ENCODE measurements at regions not wholly inside any gene's neighbourhood (a gene's known extent, or its start where the extent isn't known, plus 50 kb on each side); places are given as distances from the start of the nearest gene placed in this dataset.

DNA sequence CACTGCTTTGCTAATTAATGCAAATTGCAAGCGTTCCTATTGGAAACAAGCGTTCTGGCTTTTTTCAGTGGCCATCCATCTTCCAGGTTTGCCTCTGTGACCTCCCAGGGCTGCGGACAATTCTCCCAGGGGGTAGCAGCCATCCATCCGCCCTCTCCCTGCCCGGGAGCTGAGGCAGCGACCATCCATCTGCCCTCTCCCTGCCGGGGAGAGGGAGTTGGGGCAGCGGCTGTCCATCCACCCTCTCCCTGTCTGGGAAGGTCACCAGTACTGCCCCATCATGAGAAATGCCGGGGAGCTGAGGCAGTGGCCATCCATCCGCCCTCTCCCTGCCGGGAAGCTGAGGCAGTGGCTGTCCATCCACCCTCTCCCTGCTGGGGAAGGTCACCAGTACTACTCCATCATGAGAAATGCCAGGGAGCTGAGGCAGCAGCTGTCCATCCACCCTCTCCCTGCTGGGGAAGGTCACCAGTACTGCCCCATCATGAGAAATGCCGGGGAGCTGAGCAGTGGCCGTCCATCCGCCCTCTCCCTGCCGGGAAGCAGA lies 394.7 kb downstream of the BRD1 start:
- 20 to 41% (median 29%) methylated on average over 5 to 12 of the region's 15 CpGs for WGBS, 3 donors
- H3K4me1 ChIP-seq (ENCODE audit: insufficient read depth): no peaks in the 10 kb centered on the region
- H3K9me3 ChIP-seq: no peaks in the 10 kb centered on the region
- no peaks in the 10 kb centered on the region for H3K36me3 ChIP-seq
- H3K4me3 ChIP-seq: no peak overlapping the region
- DNase-seq: no peak
- TF ChIP-seq EP300 (IDR thresholded peaks at IDR 0.05) (no peak), POLR2A (IDR thresholded peaks at IDR 0.05) (no peak)
- TF ChIP-seq, protein P1, sequence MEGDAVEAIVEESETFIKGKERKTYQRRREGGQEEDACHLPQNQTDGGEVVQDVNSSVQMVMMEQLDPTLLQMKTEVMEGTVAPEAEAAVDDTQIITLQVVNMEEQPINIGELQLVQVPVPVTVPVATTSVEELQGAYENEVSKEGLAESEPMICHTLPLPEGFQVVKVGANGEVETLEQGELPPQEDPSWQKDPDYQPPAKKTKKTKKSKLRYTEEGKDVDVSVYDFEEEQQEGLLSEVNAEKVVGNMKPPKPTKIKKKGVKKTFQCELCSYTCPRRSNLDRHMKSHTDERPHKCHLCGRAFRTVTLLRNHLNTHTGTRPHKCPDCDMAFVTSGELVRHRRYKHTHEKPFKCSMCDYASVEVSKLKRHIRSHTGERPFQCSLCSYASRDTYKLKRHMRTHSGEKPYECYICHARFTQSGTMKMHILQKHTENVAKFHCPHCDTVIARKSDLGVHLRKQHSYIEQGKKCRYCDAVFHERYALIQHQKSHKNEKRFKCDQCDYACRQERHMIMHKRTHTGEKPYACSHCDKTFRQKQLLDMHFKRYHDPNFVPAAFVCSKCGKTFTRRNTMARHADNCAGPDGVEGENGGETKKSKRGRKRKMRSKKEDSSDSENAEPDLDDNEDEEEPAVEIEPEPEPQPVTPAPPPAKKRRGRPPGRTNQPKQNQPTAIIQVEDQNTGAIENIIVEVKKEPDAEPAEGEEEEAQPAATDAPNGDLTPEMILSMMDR (IDR thresholded peaks at IDR 0.05): no peak
- H3K27ac ChIP-seq: no peak overlapping the region
- intact Hi-C loops (cut with DNase I): no loop called here
- H3K27me3 ChIP-seq: no peaks in the 10 kb centered on the region

DNA sequence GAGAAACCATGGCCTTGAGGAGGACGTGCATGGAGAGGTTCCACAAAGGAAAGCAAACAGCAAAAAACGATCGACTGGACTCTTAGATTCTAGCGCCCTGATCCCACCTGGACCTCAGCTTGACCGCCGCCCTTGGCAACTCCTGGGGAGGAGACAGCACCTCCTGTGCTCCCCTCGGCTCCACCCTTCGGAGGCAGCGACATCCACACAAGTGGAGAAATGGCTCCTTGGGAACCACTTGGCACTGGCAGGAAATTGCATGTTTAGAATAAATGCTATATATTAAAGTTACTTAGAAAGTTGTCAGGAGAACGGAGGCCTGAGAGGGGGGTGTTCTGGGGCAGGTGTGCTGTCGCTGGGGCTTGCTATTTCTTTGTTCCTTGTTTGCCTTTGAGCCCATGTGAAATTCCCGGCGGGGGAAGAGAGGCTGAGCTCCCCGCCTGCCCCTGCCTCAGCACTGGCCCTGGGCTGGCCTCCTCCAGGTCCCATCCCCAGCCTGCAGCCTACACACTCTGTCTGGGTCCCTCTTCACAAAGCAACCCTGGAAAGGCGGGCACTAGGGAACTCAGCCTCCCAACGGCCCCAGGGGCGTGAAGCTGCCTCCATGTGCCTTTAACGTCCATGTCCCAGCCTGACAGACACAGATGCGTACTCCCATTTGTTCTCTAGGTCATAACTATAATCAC lies 395.3 kb downstream of the BRD1 start:
- H3K9me3 ChIP-seq: no peaks in the 10 kb centered on the region
- no peaks in the 10 kb centered on the region for H3K27me3 ChIP-seq
- no peak overlapping the region for H3K27ac ChIP-seq
- no peaks in the 10 kb centered on the region for H3K4me1 ChIP-seq (ENCODE audit: insufficient read depth)
- TF ChIP-seq POLR2A (IDR thresholded peaks at IDR 0.05): no peak
- TF ChIP-seq, protein P1 (IDR thresholded peaks at IDR 0.05): no peak
- no peak for TF ChIP-seq EP300 (IDR thresholded peaks at IDR 0.05)
- DNase-seq: no peak
- WGBS, 3 donors: 9 to 31% (median 10%) methylated on average over 19 of the region's 19 CpGs
- H3K36me3 ChIP-seq: no peaks in the 10 kb centered on the region
- intact Hi-C loops (cut with DNase I): no loop called here
- no peak overlapping the region for H3K4me3 ChIP-seq

DNA sequence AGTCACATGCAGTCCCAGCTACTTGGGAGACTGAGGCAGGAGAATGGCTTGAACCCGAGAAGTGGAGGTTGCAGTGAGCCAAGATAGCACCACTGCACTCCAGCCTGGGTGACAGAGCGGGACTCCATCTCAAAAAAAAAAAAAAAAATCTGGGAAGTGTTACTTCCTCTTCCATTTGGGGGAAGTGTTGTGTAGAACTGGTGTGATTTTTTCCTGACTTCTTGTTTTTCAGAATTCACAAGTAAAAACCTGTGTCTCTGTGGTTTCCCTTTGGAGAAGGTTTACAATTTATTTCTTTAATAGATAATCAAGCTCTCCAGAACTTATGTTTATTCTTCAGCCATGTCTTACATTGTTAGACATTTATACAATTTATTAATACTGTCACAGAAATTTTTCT lies 396.1 kb downstream of the BRD1 start:
- H3K27me3 ChIP-seq: no peaks in the 10 kb centered on the region
- intact Hi-C loops (cut with DNase I): no loop called here
- H3K9me3 ChIP-seq: no peaks in the 10 kb centered on the region
- 60 to 88% (median 85%) methylated on average over 2 of the region's 2 CpGs for WGBS, 3 donors
- no peak overlapping the region for H3K4me3 ChIP-seq
- DNase-seq: no peak
- H3K4me1 ChIP-seq (ENCODE audit: insufficient read depth): no peaks in the 10 kb centered on the region
- no peak for TF ChIP-seq POLR2A (IDR thresholded peaks at IDR 0.05)
- no peak for TF ChIP-seq EP300 (IDR thresholded peaks at IDR 0.05)
- TF ChIP-seq, protein P1 (IDR thresholded peaks at IDR 0.05): no peak
- H3K27ac ChIP-seq: no peak overlapping the region
- no peaks in the 10 kb centered on the region for H3K36me3 ChIP-seq

- Histone ChIP-seq H3K4me3 (no peak overlapping the region), H3K4me1 (ENCODE audit: insufficient read depth) (no peaks in the 10 kb centered on the region), H3K36me3 (no peaks in the 10 kb centered on the region), H3K27me3 (no peaks in the 10 kb centered on the region), H3K27ac (no peak overlapping the region), H3K9me3 (no peaks in the 10 kb centered on the region)
- WGBS, 3 donors: 48 to 66% (median 58%) methylated on average over 7 of the region's 7 CpGs
- TF ChIP-seq, protein P1 (IDR thresholded peaks at IDR 0.05): no peak
- TF ChIP-seq POLR2A (IDR thresholded peaks at IDR 0.05): no peak
- TF ChIP-seq EP300 (IDR thresholded peaks at IDR 0.05): no peak
- intact Hi-C loops (cut with DNase I): no loop called here
- DNase-seq: no peak
Measured at GRCh38 chr22:49429066-49429465, 398.6 kb downstream of the BRD1 start.
